ENCODE measurements at regions not wholly inside any gene's neighbourhood (a gene's known extent, or its start where the extent isn't known, plus 50 kb on each side); places are given as distances from the start of the nearest gene placed in this dataset.

DNA sequence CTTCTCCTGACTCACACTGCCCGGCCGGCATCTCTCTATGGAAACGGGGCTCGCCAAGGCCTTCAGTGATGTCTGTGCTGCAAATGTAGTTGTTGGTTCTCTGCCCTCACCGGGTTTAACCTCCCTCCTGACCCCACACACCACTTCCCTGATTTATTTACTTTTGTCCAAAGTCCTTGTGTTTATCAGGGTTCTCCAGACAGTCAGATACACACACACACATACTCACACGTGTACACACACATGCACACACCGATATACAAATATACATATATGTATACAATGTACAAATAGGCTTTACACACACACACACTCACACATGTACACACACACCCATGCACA, 647.0 kb downstream of the BRD1 start:
- DNase-seq = no peak

DNA sequence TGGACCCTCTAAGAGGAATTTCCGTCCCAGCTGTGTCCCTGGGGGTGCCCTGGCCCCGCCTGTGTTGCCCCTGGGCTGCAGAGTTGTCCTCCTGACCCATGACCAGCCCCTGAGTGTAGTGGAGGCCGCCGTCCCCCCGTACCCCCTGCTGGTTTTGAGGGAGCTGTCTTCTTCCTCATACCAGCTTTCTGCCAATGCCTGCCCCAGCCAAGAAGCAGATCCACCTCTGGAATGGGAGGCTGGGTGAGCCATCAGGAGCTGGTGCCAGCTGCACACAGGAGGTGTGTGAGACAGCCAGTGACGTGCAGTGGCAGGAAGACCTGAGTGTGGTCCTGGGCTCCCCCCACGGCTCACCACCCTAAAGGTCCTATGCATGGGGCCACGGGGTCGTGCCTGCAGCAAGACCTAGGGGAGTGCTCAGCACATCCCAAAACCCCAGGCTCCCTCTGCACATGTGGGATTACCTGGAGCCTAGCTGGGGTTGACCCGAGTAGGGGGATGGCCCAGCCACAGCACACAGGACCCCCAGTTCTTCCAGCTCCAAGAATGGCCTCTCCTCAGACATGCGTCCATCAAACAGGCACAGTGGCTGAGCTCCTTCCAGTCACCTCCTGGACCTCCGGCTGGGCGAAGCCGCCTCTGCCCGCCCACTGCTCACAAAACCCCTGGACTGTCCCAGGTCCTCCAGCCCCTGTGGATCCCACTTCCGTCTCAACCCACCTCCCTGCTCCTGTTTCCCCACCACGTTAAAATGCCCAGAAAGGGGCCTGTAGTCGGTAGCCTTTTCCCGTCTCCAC, 647.6 kb downstream of the BRD1 start:
- no peak for DNase-seq

DNA sequence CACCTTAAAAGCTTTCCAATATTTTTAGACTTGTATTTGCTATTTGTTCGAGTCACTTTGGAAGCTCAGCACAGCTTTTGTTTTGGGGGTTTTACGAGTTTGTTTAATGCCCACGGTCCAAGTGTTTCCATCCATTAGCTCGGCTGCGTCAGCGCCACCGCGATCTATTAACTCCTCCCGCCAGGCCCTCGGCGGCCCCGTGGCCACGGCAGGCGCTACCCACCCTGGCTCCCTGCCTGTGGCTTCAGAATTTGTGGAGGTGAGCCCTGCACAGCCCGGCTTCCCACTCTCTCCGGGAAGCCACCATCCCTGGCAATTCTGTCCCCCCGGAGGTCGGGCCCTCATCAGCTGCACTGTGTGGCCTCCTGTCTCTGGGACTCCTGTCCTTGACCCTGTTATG, 648.5 kb downstream of the BRD1 start:
- DNase-seq = no peak

DNA sequence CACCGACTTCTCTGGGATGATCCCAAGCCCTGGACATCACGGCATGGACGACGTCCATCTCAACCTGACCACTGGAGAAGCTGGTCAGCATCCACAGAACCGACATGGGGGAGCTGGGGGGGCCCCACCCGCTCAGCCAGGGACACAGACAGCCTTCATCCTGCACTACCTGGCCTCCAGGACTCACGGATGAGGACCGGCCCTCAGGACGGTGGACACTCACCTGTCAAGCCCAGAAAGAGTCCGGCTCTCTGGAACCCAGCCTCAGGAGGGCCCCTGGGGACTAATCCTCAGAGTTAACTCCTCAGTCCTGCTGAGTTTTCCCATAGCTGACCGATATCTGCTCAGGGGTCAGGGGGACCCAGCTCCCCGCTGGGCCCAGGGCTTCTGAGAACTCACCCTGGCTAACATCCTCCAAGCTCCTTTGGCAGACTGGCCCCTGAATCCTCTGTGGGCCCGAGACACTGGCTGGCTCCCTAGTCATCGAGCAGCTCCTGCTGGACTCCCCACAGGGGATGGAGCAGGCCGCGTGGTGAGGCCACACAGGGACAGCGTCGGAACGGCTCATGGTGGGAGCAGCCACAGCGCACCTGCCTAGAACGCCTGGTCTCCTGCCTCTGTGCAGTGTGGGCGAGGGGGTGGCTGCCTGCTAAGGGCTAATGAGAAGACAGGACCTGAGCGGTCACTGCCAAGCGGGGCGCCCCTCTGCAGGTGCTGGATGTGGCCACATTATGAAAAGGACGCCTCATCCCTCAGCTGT, 649.2 kb downstream of the BRD1 start:
- no peak for DNase-seq

DNA sequence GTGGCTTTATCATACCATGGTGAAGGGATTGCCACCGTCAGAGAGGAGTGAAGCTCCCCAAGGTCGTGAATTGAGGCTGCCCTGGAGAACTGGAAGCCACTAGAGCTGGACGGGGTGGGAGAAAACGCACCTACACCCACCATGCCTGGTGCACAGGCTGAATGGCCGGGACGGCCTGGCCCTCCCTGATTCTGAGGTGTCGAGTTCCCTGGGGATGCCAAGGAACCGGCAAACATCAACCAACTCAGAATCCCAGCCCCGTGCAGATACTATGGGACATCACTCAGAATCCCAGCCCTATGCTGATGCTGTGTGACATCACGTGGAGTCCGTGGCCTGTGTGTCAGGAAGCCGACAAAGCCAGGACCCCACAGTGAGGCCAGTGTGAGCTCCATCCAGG, 650.0 kb downstream of the BRD1 start:
- no peak for DNase-seq

DNA sequence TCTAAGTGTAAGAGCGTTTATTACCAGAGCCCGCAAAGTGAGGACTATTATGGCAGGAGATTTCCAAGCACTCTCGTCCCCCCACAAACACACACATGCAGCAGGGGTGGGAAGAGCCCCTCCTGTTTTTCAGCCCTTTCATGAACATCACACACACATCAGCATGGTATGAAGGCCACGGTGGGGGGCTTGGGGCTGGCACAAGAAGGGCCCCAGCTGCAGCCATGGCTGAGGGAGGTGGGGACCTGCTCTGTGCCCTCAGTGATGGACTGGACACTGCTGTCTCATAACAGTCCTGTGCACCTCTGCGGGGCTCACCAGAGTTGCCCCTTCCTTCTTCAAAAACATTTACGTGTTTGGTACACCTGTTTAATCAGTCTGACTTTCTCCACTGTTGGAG, 650.7 kb downstream of the BRD1 start:
- DNase-seq = no peak

DNA sequence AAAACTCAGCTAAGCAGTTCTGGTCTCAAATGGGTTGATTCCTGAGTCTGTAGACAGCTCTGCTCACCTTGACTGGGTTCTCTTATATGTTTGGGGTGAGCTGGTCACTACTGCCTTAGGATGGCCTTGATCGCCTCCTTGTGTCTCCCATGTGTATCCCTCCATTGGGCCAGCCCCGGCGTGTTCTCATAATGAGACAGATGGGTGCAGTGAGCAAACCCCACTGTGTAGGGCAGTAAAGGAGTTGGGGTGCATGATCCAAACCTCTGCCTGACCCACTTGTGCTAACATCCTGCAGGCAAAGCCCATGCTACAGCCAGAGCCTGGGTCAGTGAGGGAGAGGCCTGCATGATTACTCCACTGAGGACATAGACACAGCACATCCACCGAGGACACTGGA, 657.6 kb downstream of the BRD1 start:
- DNase-seq = no peak

DNA sequence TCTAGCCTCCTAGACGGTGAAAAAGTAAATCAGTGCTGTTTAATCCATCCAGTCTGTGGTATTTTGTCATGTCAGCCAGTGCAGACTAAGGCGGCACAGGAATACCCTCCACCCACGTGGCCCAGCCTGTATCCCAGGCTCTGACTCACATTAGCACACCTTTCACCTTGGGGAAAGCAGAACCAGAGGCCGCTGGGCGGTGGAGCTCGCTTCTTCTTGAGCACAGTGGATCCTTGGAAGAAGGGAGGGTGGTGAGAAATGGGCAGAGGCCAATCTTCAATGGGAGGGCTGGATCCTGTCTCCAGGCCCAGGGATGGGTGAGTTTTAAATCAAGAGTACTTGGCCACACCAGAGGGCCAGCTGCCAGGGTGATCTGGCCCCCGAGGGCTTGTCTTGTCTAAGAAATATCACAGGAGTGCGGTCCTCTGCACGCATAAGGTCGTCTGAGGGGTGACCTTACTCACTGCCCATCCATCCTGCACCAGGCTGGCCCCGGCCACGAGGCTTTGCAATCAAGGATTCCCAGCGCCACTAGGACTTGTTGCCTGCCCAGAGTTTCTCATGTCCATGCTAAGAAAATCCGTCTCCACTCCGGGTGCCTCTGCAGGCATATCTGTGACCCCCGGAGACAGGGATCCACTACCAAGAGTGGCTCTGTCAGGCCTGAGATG, 658.5 kb downstream of the BRD1 start:
- no peak for DNase-seq

DNA sequence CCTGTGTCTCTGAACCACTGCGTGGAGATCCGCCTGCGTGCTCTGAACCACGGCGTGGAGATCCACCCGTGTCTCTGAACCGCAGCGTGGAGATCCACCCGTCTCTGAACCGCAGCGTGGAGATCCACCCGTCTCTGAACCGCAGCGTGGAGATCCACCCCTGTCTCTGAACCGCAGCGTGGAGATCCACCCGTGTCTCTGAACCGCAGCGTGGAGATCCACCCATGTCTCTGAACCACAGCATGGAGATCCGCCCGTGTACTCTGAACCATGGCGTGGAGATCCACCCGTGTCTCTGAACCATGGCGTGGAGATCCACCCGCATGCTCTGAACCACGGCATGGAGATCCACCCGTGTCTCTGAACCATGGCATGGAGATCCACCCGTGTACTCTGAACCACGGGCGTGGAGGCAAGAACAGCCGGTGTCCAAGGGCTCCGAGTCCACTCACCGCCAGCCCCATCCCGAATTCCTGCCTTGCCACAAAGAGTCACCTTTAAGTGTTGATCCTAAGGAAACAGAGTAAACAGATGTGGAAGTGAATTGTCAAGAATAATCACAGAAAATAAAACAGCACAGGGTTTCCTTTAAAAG, 659.4 kb downstream of the BRD1 start:
- DNase-seq = no peak

DNA sequence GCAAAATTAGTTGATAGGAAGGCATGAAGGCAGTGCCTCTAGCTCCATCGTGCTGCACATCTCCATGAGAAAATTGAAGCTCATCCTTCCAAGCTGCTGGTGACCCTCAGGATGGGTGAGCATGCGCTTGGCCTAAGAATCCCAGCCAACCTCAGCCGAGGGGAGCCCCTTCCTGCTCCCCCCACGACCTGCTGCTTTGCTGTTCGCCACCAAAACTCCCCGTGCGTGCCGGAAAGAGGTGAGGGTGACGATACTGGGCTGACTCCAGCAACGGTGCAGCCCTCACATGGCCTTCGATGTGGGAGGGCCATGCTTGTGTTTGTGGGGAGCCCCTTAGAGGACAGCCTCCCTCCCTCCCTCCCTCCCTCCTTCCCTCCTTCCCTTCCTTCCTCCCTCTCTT, 660.9 kb downstream of the BRD1 start:
- DNase-seq = no peak

DNA sequence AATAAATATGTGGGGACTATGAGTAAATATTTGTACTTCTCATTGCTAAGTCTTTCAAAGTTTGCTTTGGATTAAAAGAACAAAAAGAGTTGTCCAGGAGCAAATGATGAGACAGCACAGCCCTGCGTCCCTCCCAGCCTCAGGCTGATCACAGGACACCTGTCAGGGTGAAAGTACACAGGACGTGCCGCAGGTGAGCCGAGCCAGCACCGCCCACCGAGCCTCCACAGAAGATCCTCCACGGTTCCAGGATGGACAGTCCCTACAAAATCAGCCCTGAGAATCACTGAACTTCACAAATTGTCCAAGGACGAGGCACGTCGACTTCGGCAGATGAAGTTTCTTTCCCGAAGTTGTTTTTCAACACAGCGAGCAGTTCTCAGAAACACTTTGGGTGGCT, 661.5 kb downstream of the BRD1 start:
- DNase-seq = no peak

DNA sequence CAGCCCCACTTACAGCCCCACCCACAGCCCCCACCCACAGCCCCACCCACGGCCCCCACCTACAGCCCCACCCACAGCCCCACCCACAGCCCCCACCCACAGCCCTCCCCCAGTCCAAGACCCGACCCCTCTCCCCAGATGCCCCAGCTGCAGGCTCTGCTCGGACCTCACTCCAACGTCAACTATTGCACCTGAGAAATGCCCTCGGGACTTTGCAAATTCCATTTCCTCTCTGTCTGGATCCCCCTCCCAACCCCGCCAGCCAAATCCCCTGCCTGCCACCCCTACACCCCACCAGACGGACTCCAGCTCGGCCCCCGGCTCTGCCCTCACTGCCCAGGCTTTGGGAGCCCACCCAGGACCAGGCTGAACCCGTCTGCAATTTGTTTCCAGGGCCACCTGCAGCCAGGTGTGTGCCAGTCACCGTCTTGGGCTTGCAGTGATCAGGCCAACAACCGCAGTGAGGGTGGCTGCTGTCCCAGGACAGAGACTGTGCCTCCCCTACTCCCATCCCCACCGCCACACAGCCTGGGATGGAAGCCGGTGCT, 662.8 kb downstream of the BRD1 start:
- DNase-seq = no peak

DNA sequence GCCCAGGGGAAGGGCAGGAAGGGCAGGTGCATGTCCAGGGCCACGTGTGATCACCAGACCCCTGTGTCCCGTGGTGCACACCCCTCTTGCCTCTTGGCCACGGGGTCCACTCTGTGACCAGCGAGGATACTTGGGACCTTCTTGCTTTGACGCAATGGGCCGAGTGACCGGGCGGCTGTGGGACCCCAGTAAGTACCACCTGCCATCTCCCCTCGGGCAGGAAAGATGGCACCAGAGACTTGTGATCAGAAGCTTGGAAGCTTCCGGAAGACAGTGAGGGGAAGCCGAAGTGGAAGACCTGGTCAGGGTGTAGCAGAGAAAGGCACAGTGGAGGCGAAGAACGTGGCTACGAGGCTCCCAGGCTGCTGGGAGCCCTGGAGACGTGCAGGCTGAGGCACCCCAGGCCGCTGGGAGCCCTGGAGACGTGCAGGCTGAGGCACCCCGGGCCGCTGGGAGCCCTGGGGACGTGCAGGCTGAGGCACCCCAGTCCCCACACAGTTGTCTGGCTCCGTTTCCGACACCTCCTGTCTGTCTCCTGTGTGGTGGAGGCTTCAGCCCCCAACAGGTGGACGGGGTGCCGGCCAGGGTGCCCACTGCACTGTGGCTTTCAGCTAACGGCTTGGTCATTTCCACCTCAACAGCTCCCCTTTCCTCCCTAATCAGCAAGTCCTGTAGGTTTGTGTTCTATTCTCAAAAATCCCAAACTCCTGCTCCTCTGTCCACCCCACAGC, 663.5 kb downstream of the BRD1 start:
- DNase-seq = no peak

DNA sequence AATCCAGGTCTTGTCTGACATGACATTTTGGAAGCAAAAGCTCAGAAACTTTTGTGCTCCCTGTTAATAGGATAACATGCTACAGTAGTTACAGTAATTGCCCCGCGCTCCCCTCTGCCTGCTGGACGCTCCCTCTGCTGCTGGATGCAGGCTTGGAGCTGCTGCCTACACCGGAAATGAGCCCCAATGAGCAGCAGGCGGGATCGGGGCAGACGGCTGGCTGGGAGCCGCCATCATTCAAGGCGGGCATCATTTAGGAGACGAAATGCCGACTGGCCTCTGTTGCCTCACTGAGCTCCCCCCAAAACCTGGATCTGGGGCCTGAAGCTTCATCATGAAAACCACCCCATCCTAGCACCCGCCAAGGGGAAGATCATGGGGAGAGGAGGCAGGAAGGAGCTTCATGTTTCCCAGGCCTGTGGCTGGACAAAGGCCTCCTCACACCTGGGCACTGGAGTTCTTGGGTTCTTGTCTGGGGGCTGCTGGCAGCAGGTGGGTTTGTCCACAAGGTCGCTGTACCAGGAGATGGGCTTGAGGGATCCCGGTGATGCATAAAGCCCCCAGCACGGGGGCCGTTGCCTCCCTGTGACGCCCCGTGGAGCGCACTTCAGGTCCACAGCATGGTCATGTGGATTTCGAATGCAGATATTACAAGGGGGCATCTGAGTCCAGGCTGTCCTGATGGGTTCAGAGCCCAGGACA, 664.3 kb downstream of the BRD1 start:
- DNase-seq = no peak

DNA sequence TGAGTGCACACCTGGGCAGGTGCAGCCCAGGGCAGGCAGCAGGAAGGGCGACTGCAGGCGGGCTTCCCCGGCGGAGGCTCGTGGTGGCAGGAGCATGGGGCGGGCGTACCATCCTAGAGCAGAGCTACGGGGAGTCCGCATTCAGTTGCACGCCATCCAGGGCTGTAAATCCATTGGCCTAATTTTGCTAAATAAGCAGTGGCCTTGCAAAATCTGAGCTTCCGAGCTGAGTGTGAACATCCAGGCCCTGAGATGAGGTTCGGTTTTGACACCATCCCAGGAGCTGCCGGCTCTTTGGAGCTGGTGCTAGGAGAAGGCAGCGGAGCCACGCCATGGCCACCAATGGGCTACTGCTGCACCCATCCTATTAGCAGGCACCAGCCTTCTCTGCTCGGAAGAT, 664.8 kb downstream of the BRD1 start:
- DNase-seq = no peak

DNA sequence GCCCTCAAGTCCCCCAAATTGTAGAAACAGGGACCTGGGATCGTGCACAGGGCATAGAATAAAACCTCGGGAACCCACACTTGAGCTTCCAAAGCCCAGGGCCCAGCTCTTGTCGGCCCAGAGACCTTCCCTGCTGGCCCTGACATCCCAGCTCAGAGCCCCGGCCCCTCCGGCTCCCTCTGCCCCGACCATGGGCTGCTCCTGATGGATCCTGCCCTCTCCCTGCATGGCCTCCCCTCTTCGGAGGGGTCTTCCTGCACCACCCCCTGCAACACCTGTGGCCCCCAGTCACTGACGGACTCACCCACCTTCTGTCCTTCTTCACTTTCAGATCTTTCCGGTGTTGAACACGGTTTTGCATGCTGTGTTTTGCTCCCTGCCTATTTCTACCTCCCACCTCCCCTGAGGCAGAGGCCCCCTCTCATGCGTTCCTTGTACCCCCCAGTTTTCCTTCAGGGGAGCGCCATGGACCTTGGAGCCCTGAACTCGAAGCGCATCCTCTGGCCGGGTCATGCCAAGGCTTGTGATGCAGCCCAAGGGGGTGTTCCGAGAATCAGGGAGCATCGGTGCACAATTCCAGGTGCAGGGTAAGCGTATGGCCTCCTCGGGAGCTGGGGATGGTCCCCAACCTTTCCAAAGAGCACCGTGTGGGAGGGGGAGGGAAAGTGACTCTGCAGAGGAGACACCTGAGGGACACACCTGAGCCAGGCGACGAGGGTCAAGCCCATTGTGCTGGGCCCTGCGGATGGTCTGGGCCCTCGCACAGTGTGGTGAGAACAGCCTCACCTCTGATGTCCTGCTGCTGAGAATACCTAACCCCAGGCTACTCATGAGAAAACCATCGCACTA, 666.4 kb downstream of the BRD1 start:
- DNase-seq = no peak

DNA sequence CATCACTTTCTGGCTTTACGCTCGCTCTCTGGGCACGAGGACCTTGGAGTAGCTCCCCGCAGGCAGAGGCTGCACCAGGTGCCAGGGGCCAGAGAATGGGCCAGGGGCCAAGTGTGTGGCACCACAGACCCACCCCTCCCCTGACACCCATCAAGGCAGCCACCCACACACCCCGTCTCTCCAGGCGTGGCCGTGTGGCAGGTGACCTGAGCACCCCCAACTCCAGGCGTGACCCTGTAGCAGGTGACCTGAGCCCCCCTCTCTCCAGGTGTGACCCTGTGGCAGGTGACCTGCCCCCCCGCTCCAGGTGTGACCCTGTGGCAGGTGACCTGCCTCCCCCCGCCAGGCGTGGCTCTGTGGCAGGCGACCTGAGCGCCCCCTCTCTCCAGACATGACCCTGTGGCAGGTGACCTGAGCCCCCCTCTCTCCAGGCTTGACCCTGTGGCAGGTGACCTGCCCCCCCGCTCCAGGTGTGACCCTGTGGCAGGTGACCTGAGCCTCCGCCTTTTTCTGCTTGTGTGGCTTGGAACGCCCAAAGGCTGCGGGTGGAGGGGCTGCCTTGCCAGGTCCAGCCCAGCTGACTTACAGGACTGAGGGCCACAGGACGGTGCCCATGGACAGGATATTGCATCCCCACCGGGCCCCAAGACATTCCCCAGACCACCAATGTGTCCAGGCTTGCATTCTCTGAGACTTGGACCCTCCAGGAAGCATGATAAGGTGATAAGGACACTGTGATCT, 667.2 kb downstream of the BRD1 start:
- DNase-seq = no peak

DNA sequence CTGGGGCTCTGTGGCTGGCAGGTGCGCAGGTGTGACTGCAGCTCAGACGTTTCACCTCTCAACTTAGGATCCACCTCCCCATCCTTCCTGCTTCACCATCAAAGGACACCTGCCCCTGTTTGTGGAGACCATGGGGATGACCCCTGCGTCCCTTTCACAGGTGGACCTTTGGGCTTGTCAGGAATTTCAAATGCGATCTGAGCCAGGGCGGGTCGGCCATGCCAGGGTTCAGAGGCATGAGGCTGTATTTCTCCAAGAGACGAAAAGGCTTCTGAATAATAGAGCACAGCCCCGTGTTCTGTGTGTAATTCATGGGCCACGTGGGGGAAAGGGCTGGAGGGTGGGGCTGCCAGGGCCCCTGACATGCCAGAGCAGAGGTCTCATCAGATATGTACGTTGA, 668.0 kb downstream of the BRD1 start:
- no peak for DNase-seq

DNA sequence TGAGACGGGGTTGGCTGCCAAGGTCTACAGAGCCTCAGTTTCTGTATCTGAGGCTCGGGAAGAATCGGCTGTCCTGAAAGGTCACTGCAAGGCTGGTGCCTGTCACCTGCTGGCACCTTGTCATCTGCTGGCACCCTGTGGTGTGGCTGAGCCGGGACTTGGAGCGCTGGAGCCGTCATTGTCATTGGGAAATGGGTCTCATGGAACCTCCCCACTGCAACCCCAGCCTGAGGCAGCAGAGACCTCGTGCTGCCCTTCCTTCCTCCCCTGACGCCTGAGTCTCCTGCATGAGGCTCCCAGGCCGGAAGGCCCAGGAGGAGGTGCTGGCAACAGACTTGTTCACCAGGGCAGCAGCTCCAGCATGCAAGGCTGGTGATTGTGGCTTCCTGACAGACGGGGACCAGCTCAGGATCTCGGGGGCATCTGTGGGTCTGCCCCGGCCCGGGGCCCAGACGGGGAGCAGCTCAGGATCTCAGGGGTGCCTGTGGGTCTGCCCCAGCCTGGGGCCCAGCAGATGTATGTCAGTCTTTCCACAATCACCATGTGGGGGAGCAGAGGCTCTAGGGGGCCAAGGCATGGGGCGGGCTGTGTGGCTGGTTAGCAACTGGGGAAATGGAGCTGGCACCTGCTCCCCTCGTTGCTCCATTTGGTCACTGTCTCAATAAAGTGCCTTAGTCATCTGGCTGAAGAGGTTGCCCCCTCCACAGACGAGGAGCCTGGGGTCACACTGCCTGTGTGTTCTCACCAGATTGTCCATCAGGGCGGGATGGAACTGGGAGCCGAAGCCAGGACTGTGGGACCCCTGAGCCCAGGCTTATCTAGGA, 668.7 kb downstream of the BRD1 start:
- DNase-seq = no peak

Measured in inflammatory macrophage treated with lipopolysaccharide for 1 hour (primary cell).